ENCODE measurements at regions not wholly inside any gene's neighbourhood (a gene's known extent, or its start where the extent isn't known, plus 50 kb on each side); places are given as distances from the start of the nearest gene placed in this dataset.

DNA sequence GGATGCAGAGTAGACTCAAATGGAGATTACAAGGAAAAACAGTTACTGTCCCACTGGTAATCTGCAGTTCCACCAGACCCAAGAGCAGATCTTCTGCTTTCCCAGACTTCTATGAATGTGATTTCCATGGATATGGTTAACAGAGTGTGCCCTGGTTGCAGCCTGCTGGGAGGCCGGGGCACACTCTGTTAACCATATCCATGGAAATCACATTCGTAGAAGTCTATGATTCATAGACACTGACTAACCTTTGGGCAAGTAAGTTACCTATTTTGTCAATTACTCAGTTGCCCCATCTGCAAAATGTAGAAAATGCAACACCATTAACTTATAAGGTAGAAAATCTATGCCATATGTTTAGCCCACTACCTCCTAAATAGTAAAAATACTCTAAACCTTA lies 443.1 kb upstream of the PITX2 start:
- TF ChIP-seq CTCF (IDR thresholded peaks at IDR 0.05): no peak
- TF ChIP-seq POLR2AphosphoS5 (IDR thresholded peaks at IDR 0.05): no peak
- TF ChIP-seq POLR2A (IDR thresholded peaks at IDR 0.05): no peak
